ENCODE measurements at regions not wholly inside any gene's neighbourhood (a gene's known extent, or its start where the extent isn't known, plus 50 kb on each side); places are given as distances from the start of the nearest gene placed in this dataset.

- TF ChIP-seq MAX (IDR thresholded peaks at IDR 0.05; ENCODE audit: low read depth) (no peak), REST (IDR thresholded peaks at IDR 0.05; ENCODE audit: low read depth, low read length) (no peak), USF2 (IDR thresholded peaks at IDR 0.05; ENCODE audit: borderline replicate concordance, low read depth, low read length) (no peak), CTCF (IDR thresholded peaks at IDR 0.05) (no peak), SIN3A (IDR thresholded peaks at IDR 0.05; ENCODE audit: borderline replicate concordance, low read depth, low read length) (no peak), CHD2 (IDR thresholded peaks at IDR 0.05; ENCODE audit: low read length, partially characterized antibody) (no peak), GABPA (IDR thresholded peaks at IDR 0.05; ENCODE audit: low read depth) (no peak)
Measured at GRCh38 chr1:118297521-118297920, 112.5 kb upstream of the SPAG17 start.

Data from SK-N-SH (cell line).